K562 (cell line): ENCODE measurements at regions not wholly inside any gene's neighbourhood (a gene's known extent, or its start where the extent isn't known, plus 50 kb on each side); places are given as distances from the start of the nearest gene placed in this dataset.

ENCODE experiments used
- ATAC-seq: fragments of 200-7000 bp; cut with Tn5 transposase; 3 replicates; pipeline ENCODE4 v1.9.1; 2020; ENCODE audit warnings: moderate library complexity
- BruUV-seq: library from RNA; stranded (reverse); fragments of 400-500 nt; replicated peaks from 2 replicates; lab custom pipeline; 2021; lab: Mats Ljungman, UMichigan
- CTCF ChIA-PET: fragments of 300-600 bp; formaldehyde crosslinking; extraction: SDS; loops from one replicate; lab custom pipeline; 2021; ENCODE audit warnings: low intra/inter-chr PET ratio; lab: Yijun Ruan, JAX
- POLR2A ChIA-PET: fragments of 300-600, 350-650 bp; sonication (Branson Sonifier 250); formaldehyde crosslinking; extraction: SDS; loops from one replicate; lab custom pipeline; 2021; ENCODE audit warnings: antibody characterized with exemption, inconsistent platforms; lab: Yijun Ruan, JAX
- DNase-seq, 4 experiments: peaks; one replicate each; pipeline versions ENCODE4 v3.0.0 to v3.0.0-alpha.2; 2011 to 2018; ENCODE audit warnings: low spot score in 3 of 4, mixed read lengths in 3 of 4; ENCODE audit errors: extremely low read depth in 1 of 4
- FAIRE-seq: peaks from 2 replicates; lab custom pipeline; 2011; peaks lifted over from hg19 to GRCh38; lab: Jason Lieb, UNC
- H2AFZ ChIP-seq: 2 replicates; pipeline ENCODE4 v1.6.0; 2011; ENCODE audit warnings: low read depth, low read length, control low read depth, inconsistent platforms
- H3K27ac ChIP-seq: fragments of 200-600 bp; 3 replicates; pipeline ENCODE4 v1.8.0; 2011; ENCODE audit warnings: low read depth, mild to moderate bottlenecking, control low read depth, inconsistent platforms, low read length, moderate library complexity, mixed read lengths; ENCODE audit errors: extremely low read depth
- H3K27me3 ChIP-seq, 2 experiments: fragments of 300-600 bp in 1 of 2; 2 replicates in 1 of 2; 3 replicates in 1 of 2; pipeline versions ENCODE4 v1.6.0 to v1.8.0; 2011; ENCODE audit warnings: inconsistent platforms in 2 of 2, low read length in 2 of 2, mild to moderate bottlenecking in 1 of 2, mixed read lengths in 1 of 2, moderate library complexity in 1 of 2; ENCODE audit not compliant: control insufficient read depth in 2 of 2, insufficient read depth in 2 of 2
- H3K36me3 ChIP-seq: fragments of 300-600 bp; 3 replicates; pipeline ENCODE4 v1.8.0; 2011; ENCODE audit warnings: mild to moderate bottlenecking, low read length, inconsistent platforms; ENCODE audit not compliant: control insufficient read depth, insufficient read depth
- H3K4me1 ChIP-seq, 2 experiments: fragments of 200-600 bp in 1 of 2; replicated peaks in 1 of 2; 2 replicates in 1 of 2; 3 replicates in 1 of 2; pipeline versions ENCODE4 v1.5.1 to v1.8.0; 2011; ENCODE audit warnings: inconsistent platforms in 2 of 2, low read length in 2 of 2, mild to moderate bottlenecking in 1 of 2, mixed read lengths in 1 of 2, moderate library complexity in 1 of 2; ENCODE audit not compliant: control insufficient read depth in 2 of 2, insufficient read depth in 2 of 2
- H3K4me2 ChIP-seq: 2 replicates; pipeline ENCODE4 v1.6.1; 2011; ENCODE audit warnings: low read length, control low read depth, inconsistent platforms, mixed read lengths; ENCODE audit not compliant: insufficient read depth
- H3K4me3 ChIP-seq: fragments of 200-600 bp; sonication (generic), shearing (Covaris generic); 2 replicates; pipeline ENCODE4 v1.5.1; 2016; ENCODE audit warnings: control low read depth, inconsistent platforms
- H3K79me2 ChIP-seq: fragments of 200-600 bp; 3 replicates; pipeline ENCODE4 v1.8.0; 2011; ENCODE audit warnings: low read length, inconsistent platforms; ENCODE audit not compliant: control insufficient read depth, insufficient read depth
- H3K9ac ChIP-seq, 2 experiments: 2 replicates each; pipeline versions ENCODE4 v1.6.0 to v1.6.1; 2011; ENCODE audit warnings: low read depth in 2 of 2, low read length in 2 of 2, control low read depth in 1 of 2, inconsistent platforms in 1 of 2, mild to moderate bottlenecking in 1 of 2, mixed read lengths in 1 of 2; ENCODE audit not compliant: insufficient read depth in 1 of 2
- H3K9me1 ChIP-seq: one replicate; pipeline ENCODE4 v1.6.0; 2011; ENCODE audit warnings: inconsistent platforms, mild to moderate bottlenecking, low read length, moderate library complexity; ENCODE audit not compliant: control insufficient read depth, insufficient read depth
- H3K9me3 ChIP-seq: replicated peaks from 2 replicates; pipeline ENCODE4 v1.5.1; 2011; ENCODE audit warnings: low read depth, low read length, inconsistent platforms; ENCODE audit not compliant: control insufficient read depth, insufficient read depth
- H4K20me1 ChIP-seq: replicated peaks from 2 replicates; pipeline ENCODE4 v1.6.1; 2011; ENCODE audit warnings: low read length, inconsistent platforms, mixed read lengths; ENCODE audit not compliant: control insufficient read depth, insufficient read depth
- ARID2 ChIP-seq: fragments of 450-650 bp; IDR thresholded peaks from 2 replicates; pipeline ENCODE4 v1.6.1; 2017; ENCODE audit warnings: antibody characterized with exemption, mild to moderate bottlenecking
- ATF7 ChIP-seq: fragments of 450-650 bp; IDR thresholded peaks from 2 replicates; pipeline ENCODE4 v1.7.1; 2014; ENCODE audit warnings: mild to moderate bottlenecking, moderate library complexity
- E2F6 ChIP-seq, 2 experiments: IDR thresholded peaks; 2 replicates each; pipeline ENCODE4 v1.6.1; 2011; ENCODE audit warnings: borderline replicate concordance in 1 of 2, control low read depth in 1 of 2, low read depth in 1 of 2, low read length in 1 of 2, mild to moderate bottlenecking in 1 of 2, mixed read lengths in 1 of 2, moderate library complexity in 1 of 2; ENCODE audit not compliant: insufficient read depth in 1 of 2, insufficient read length in 1 of 2, poor library complexity in 1 of 2, severe bottlenecking in 1 of 2; ENCODE audit errors: extremely low read depth in 1 of 2
- RFX5 ChIP-seq: IDR thresholded peaks from 2 replicates; pipeline ENCODE4 v1.6.1; 2011; ENCODE audit warnings: low read depth, mild to moderate bottlenecking, improper control_type of control experiment, low read length
- ZBTB7A ChIP-seq: IDR thresholded peaks from 2 replicates; pipeline ENCODE4 v1.6.1; 2011; ENCODE audit warnings: low read depth, mild to moderate bottlenecking, low read length, moderate library complexity, borderline replicate concordance; ENCODE audit not compliant: control insufficient read depth
- ZNF280A ChIP-seq: fragments of 450-650 bp; IDR thresholded peaks from 2 replicates; pipeline ENCODE4 v1.6.1; 2018; ENCODE audit warnings: mild to moderate bottlenecking, low read depth; ENCODE audit not compliant: partially characterized antibody
- ZNF408 ChIP-seq: fragments of 250-450 bp; sonication (Bioruptor Pico); IDR thresholded peaks from 2 replicates; pipeline ENCODE4 v1.4.0; 2020; ENCODE audit warnings: low read depth, mild to moderate bottlenecking, moderate library complexity
- WGBS: fragments of 100-300 bp; shearing (Covaris generic); methylation state at CpG from one replicate; pipeline ENCODE4 v1.1.6; 2016; ENCODE audit warnings: low coverage, mixed read lengths; ENCODE audit not compliant: insufficient coverage; ENCODE audit errors: missing lambda C conversion rate; 5-methylcytosine and 5-hydroxymethylcytosine counted together
- in situ Hi-C: fragments of 300-500 bp; cut with MboI; formaldehyde crosslinking; loops from 4 replicates; pipeline ENCODE4 v1.15.0; 2018; ENCODE audit warnings: inconsistent platforms, mixed read lengths
- intact Hi-C: fragments of 100-400 bp; cut with micrococcal nuclease; formaldehyde crosslinking; loops from 2 replicates; pipeline ENCODE4 v1.14.2; 2022

GRCh38 chr6:3513416-3513815 lies 56.6 kb upstream of the SLC22A23 start (continued):
- TF ChIP-seq E2F6 (IDR thresholded peaks at IDR 0.05; ENCODE audit: borderline replicate concordance in 1 of 2, extremely low read depth in 1 of 2, insufficient read depth in 1 of 2, insufficient read length in 1 of 2, low read depth in 1 of 2, low read length in 1 of 2, poor library complexity in 1 of 2, severe bottlenecking in 1 of 2), result no peak
- no peak for TF ChIP-seq ZNF408 (CRISPR knock-in tag)
- TF ChIP-seq RFX5, result no peak

- no TSS peak for BruUV-seq
- H3K79me2 ChIP-seq, result no peaks in the 10 kb centered on the region
- DNase-seq (no peak), FAIRE-seq (no peak)
- H3K4me2 ChIP-seq, result no peak overlapping the region
- no peaks in the 10 kb centered on the region for H3K9me1 ChIP-seq
- peaks cover 9% of the 10 kb centered on the region in 2 experiments; a peak in 4 of 5 replicates for H3K4me1 ChIP-seq
- no peak overlapping the region for H3K4me3 ChIP-seq
- H3K36me3 ChIP-seq, result no peaks in the 10 kb centered on the region
- peaks cover 17 to 55% of the 10 kb centered on the region in 2 experiments for H3K27me3 ChIP-seq
- H3K9me3 ChIP-seq, result no peaks in the 10 kb centered on the region
- no peak for TF ChIP-seq ATF7
- TF ChIP-seq ARID2, result no peak
- no peak for TF ChIP-seq ZBTB7A
- no peak for TF ChIP-seq ZNF280A
- TF ChIP-seq, all 486 proteins: peak for 0
- WGBS, result 16% methylated on average over 5 of the region's 5 CpGs
- in situ Hi-C loops (no loop called here), intact Hi-C loops (no loop called here)
- CTCF ChIA-PET, result no interaction called here
- no peak overlapping the region for H2AFZ ChIP-seq
- no peak for ATAC-seq
- 0 out of 2 replicates have a peak, but pooled peaks cover 3% of the 10 kb centered on the region for H4K20me1 ChIP-seq
- H3K9ac ChIP-seq, result no peak overlapping the region; a peak in 1 of 4 replicates
- no peak overlapping the region for H3K27ac ChIP-seq
- POLR2A ChIA-PET, result interaction anchor here (0.9 kb wide), 1 partner anchor 12 kb away, joined by 6 read pairs; no protein-coding TSS in a partner anchor
These were observed 56.0 kb upstream of the SLC22A23 start for GRCh38 chr6:3512832-3513231.
